ENCODE measurements at regions not wholly inside any gene's neighbourhood (a gene's known extent, or its start where the extent isn't known, plus 50 kb on each side); places are given as distances from the start of the nearest gene placed in this dataset.

DNA sequence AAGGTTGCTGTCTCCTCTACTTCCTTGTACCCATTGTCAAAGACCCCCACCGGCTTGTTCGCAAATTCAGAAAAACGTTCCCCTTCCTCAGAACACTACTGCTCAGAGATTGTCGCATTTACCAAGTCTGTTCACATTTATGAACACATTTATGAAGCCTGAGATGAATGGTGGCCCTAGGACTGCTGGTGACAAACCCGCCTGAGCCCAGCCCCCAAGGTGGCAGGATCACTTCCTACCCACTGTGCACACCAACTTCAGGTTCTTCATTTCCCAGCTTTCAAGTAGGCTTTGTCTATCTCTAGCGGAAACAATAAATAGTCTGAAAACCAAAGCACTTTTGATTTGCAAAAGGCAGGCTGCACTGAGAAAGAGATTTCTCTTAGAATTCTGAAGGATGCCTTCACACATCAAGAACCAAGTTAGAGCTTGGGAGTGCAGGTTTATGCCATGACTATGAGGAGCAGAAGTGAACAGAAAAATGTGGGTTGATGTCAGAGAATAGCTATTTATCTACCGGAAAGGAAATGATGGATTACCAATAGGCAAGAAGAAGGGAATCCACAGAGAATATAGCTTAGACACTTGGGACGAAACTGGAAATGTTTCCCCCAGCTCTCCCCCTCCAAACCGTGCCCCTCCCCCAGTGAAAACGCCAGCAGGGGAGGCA, 200.5 kb downstream of the TOMM20 start:
- intact Hi-C loops (cut with DNase I): no loop called here
- DNase-seq (ENCODE audit: low spot score): no peak

DNA sequence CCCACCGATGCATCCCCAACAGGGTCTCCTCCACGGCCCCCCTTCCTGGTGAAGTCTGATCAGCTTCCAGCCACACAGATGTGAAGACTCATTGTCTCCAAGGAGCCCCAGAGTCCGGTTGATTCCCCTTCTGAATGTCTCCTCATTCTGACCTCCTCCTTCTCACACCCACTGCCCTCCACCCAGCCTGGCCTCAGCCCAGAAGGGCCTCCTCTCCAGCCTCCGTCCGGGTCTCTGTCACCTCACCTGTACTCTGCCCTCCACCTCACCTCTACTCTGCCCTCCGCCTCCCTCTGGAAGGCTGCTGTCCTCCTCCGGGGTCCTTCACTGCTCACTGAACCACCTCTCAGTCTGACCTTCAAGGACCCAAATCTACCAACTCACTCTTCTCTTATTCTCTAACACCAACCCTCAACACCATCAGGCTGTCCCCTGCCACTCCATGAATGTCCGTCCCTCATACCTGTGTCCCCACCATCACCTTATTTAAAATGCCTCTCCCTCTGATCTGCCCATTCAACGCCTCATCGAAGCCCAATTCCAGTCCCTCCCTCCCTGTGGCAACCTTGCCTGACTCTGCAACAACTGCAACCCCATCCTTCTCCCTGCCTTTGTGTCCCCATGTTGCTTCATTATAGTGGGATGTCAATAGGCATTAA, 201.2 kb downstream of the TOMM20 start:
- intact Hi-C loops (cut with DNase I): no loop called here
- DNase-seq (ENCODE audit: low spot score): no peak

DNA sequence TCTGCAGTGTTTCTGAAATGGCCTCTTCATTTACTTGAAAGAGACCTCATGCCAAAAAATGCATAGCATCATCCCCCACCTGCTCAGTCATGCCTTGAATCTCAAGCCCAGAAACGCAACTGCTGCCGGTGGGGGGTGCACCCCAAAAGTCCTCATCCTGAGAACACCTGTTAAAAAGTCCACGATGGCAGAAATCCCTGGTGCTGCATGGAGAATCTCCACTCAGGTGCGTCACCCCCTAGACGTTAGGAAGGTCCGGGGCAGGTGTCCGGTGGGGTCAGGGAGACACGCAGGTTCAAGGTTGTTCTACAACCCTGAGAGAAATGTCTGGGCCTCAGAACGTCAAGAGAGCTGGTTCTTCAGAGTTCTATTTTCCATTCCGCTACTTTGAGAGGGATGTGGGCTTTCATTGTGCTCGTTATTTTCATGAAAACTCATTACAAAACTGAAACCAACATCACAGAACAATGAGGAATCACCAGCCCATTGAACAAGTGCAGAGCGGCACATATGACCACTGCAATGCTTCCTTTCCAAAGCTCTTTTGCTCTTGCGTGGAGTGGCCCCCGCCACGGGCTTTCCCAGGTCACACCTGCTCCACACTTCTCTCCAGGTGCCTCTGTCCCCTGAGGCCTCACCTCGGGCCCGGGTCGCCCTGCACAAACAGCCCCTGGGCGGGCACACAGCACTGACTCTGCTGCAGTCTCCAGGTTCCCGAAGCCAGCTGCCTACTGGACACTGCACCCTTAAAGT, 201.9 kb downstream of the TOMM20 start:
- intact Hi-C loops (cut with DNase I): no loop called here
- DNase-seq (ENCODE audit: low spot score): no peak

DNA sequence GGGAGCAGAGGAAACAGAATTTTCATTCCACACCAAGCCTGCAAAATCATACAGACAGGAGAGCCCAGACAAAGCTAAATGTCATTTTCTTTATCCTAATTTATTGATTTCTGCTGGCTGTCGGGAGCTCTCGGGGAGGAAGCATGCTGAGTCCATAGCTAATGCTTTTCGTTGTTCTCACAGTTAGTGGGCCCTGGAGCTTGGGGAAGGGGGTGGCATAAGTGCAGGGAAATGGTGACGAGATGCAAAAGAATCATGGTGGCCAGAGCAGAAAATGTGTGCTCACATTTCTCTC, 202.4 kb downstream of the TOMM20 start:
- intact Hi-C loops (cut with DNase I): no loop called here

DNA sequence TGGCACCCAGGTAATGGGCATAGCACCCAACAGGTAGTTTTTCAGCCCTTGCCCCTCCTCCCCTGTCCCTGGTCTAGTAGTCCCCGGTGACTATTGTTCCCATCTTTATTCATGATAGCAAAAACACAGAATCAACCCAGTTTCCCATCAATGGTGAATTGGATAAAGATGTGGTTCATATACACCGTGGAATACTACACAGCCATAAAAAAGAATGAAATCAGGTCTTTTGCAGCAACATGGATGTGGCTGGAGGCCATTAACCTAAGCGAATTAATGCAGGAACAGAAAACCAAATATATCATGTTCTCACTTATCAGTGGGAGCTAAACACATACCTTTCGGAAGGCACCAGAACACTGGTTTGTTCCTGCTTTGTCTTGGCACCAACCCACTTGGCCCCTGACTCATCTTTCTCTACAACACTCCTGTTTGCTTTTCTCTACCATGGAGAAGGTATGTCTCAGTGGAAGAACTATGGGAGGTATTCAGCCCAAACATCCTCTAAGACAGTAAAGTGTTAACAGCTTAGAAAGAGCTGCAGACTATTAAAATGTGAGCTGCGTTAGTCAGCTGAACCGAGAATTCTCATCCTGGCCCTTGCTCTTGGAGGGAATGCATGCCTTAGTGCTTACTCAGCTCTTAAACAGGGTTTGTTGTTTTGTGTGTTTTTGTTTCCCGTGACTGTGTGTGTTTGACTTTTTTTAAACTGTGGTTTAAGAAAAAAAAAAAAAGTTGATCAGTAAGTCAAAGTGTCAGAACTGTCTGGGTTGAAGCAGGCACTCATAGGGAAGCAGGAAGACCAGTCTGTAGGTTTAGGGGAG, 203.0 kb downstream of the TOMM20 start:
- intact Hi-C loops (cut with DNase I): no loop called here
- no peak for DNase-seq (ENCODE audit: low spot score)

More for the DNA sequence above, 202.4 kb downstream of the TOMM20 start:
- DNase-seq (ENCODE audit: low spot score): no peak

DNA sequence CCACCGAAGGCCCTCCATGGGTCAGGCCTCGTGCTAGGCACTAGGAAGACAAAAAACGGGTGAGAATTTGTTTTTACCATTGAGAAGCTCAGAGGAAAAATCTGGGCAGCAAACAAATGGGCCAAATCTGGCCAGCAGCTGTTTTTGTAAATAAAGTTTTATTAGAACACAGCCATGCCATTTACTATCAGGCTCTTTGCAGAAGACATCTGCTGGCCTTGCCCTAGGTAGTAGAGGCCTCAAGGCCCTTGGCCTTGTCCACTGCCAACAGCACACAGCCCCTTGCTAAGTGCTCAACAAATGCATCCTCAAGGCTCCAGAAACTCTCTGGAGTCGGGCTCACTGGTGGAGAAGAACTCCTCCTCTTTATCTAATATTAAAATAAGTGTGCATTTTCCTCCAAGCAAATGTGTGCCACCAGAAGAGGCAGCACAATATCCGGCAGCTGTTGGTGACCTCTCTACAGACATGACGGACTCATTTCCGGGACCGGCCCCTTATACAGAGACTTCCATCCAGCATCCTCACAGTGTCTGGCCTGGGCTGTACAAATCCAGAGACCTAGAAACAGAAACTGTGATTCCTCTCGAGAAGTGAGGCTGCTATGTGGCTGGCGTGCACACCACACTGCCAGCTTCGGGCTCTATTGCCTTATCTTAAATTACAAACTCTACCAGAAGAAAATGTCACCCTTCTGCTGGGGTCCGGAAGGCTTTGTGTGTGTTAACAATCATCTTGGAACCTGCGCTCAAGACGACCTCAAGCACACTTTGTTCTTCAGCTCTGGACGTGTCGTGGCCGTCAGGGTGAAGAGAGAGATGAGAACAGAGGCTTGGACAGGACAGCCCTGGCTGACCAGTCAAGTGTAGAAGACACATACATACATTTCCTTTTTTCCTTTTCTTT, 203.9 kb downstream of the TOMM20 start:
- DNase-seq (ENCODE audit: low spot score): no peak
- intact Hi-C loops (cut with DNase I): no loop called here

DNA sequence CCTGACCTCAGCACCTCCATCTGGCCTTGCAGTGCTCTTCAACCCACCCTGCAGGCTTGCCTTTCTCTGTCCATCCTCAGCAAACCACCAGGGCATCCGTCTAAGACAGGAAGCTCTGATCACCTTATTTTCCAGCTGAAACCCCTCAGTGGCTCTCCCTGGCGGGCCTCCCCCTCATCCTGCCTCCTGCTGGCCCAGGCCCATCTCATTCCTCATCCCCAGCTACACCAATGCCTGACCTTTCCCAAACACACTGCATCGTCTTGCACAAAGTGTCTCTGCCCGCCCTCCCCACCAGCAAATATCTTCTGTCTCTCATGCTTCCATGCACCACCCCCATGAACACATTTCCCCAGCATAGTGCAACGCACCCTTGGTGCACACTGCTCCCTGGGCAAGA, 205.0 kb downstream of the TOMM20 start:
- intact Hi-C loops (cut with DNase I): no loop called here
- no peak for DNase-seq (ENCODE audit: low spot score)

DNA sequence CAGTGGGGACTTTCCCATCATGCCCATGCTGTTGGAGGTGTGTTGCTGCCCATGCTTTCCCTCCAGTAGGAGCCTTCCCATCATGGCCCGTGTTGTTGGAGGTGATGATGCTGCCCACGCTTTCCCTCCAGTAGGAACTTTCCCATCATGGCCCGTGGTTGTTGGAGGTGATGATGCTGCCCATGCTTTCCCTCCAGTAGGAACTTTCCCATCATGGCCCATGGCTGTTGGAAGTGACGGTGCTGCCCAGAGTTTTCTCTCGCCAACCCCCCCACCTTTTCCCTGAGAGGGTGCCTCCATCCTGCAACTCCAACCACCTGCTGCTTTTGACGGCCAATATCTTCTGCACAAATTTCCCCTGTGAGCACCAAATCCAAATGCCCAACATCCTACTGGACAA, 205.7 kb downstream of the TOMM20 start:
- no peak for DNase-seq (ENCODE audit: low spot score)
- intact Hi-C loops (cut with DNase I): no loop called here

DNA sequence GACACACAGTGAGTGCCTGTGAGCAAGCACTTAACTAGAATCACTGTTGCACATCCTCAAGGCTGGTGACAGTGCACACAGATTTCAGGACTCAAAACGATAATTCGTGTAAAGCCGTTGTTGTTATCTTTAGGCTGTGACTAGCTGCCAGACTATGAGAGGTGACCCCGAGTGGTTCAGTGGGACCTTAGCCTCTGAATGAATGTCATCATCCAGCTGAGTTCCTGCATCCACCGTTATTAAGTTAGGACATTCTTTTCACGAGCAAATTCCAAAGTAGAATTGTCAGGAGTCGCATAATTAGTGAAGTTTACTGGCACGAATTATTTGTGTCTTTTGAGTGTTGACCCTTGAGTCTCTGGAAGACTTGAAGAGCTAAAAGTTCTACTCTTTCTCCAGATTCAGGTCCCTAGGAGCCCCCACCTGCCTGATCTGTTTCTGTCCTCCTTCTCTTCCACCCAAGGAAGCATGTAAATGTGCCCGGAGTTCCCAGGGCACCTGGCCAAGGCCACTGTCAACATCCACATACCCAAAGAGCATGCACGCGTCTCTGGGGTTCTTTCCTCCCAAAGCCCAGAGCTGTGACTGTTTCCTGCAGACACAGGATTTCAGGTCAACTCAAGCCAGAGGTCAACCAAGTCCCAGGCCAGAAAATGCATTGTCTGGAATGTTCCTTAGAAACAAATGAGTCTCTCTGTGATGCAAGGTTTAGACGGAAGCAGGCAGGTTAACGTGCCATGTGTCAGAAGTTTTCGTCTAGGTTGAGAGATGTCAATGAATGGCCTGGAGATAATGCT, 207.2 kb downstream of the TOMM20 start:
- intact Hi-C loops (cut with DNase I): no loop called here
- DNase-seq (ENCODE audit: low spot score): no peak

DNA sequence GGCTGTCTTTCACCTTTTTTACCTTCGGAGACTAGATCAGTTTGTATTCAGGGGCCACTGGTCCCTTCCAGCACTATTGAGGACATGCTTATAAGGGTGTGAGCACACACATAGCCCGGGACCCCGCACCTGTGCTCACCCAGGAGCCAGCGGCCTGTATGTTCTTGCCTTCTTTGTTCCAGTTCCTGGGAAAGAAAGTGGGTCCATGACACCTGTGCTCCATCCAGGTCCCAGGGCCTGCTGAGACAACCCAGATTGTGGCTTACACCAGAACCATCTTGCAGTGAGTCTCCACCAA, 207.8 kb downstream of the TOMM20 start:
- DNase-seq (ENCODE audit: low spot score): peak; percentile 64
- intact Hi-C loops (cut with DNase I): no loop called here

DNA sequence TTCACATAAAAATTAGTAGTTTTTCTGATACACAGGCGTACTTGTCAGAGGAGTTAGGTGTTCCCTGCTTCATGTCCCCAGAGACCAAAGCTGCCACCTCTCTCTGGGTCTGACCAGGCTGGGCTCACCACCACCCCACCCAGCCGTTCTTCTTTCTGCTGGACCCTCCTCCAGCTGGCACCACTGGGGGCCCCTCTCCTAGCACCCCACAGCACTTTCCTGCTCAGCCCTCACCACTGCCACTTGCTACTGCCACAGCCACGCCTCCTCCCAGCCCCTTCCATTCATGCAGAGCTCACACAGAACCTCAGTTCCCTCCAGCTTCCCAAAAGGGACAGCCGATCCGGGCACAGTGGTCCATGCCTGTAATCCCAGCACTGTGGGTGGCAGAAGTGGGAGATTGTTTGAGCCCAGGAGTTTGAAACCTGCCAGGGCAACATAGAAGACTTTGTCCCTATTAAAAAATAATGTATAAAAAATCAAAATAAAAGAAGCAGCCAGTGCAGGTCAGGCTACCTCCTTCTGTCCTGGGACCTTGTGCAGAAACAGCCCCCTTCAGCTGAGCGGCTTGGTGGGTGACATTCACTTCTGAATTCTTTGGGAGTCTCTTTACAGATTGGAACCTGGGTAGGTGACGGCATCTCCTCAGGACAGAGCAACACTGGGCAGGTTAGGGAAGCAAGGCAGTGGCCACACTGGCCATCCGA, 208.3 kb downstream of the TOMM20 start:
- peak; percentile 63 for DNase-seq (ENCODE audit: low spot score)
- intact Hi-C loops (cut with DNase I): no loop called here

DNA sequence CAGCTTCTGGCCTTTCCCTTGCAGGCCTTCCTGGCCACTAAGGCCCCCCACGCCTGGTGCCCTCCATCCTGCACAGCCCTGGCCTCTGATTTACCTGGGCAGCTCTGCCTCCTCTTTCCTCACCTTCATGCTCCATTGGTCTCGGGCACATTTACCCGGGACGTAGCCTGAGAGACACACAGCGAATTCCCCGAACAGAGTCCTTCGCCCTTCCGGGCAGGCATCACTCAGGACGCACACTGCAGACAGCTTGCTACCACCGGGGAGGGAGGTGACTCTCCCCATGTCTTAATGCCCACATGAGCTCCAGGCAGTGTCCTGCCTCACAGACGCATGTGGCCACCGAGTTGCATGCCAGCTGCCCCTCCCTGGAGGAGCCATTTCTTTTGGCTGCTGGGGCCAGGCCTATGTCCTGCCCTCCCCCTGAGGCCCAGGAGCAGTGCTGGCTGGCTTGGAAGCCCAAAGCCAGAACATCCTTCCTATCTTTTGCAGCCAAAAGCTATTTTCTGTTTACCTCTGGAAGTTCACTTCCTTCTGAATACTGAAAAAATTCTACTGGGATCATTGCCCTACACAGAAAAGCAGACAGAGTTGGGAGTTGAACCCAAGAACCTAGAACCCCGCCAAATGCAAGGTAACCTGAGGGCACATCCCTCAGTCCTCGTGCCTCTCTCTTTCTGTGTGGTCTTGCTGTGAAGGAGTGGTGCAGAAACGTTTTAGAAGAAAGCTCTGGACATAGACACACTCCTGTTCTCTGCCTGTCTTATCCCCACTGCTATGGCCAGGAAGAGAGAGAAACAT, 209.5 kb downstream of the TOMM20 start:
- DNase-seq (ENCODE audit: low spot score): peak; percentile 78
- intact Hi-C loops (cut with DNase I): loop anchor here (1.0 to 5.0 kb wide), 5 partner anchors 43 to 317 kb away; no protein-coding TSS in a partner anchor

DNA sequence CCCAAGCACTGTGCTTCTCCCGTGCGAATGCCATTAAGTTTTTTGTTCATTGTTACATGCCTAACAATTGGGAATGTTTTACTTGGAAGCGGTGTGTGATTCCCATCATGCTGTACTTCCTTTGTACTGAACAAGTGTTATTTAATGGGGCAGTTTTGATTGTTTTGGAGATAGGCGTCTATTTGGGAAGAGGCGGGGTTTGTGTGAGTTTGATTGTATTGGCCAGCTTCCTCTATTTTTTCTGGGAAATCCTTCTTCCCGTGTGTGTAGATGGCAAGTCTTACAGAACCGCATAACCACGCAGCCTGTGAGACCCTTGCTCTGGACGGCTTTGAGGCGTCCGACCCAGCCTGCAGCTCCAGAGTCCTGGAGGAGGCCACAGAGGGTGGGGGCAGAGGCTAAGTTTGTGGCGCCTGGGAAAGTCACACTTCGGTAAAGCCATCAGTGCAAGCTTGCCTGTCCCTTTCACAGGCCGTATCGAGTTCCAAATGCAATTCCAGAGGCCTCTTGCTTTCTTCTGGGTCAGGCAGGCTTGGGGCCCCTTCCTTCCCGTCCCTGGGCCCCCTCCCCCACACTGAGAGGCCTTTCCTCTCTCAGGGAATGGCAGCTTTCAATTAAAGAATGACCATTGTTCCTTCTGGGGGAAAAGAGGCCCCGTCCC, 210.3 kb downstream of the TOMM20 start:
- intact Hi-C loops (cut with DNase I): loop anchor here (1.0 to 5.0 kb wide), 5 partner anchors 44 to 316 kb away; no protein-coding TSS in a partner anchor
- DNase-seq (ENCODE audit: low spot score): peak; percentile 75

DNA sequence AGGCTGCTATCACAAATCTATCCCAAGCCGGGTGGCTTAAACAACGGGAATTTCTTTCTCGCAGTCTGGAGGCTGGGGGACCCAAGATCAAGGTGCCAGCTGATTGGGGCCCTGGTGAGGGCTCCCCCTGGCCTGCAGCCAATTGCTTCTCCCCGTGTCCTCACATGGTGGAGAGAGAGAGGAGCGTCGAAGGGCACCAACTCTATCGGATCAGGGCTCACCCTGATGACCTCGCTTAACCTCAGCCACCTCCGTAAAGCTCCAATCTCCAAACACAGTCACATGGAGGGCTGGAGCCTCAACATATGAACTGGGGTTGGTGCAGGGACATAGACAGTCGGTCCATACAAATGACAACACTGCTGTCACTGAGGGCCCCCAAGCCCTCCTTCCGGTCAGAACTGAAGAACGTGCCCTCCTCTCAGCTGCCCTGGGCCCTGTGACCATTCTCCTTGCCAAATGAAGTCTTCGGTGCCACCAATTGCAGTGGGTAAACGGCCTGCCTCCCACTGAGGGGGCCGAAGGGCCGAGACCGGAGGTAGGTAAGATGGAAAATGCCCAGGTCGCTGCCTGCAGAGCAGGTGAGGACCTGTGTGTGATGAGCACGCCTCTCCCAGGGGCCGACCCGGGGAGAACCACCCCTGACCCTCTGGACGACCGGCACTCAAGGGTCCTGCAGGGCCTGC, 211.0 kb downstream of the TOMM20 start:
- no peak for DNase-seq (ENCODE audit: low spot score)
- intact Hi-C loops (cut with DNase I): loop anchor here (1.0 to 5.0 kb wide), 6 partner anchors 45 to 315 kb away; no protein-coding TSS in a partner anchor

DNA sequence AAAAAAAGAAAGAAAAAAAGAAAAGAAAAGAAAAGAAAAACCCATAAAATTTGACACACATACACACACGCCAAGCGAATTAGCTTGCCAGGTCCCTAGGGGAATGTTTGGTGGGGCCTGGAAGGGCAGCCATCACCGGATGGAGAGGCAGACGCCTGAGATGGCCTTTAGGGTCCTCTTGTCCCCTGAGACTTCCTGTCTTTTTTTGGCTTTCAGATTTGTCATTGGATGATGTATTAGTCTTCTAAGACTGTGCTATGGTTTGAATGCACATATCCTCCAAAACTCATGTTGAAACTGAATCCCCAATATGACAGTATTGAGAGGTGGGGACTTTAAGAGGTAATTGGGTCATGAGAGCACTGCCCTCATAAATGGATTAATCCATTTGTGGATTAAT, 211.8 kb downstream of the TOMM20 start:
- DNase-seq (ENCODE audit: low spot score): peak; percentile 50
- intact Hi-C loops (cut with DNase I): loop anchor here (2.0 to 5.0 kb wide), 4 partner anchors 45 to 315 kb away; no protein-coding TSS in a partner anchor
